Testis (tissue), 2 donors: ENCODE measurements at regions not wholly inside any gene's neighbourhood (a gene's known extent, or its start where the extent isn't known, plus 50 kb on each side); places are given as distances from the start of the nearest gene placed in this dataset.

Experiments
- CTCF ChIP-seq, 3 experiments: fragments of 450-650 bp in 2 of 3; fragments of 200-600 bp in 1 of 3; sonication (generic) in 1 of 3; IDR thresholded peaks; one replicate each; pipeline ENCODE4 v1.5.1; 2016 to 2019; ENCODE audit warnings: antibody characterized with exemption in 3 of 3, mild to moderate bottlenecking in 2 of 3, moderate library complexity in 1 of 3
- POLR2A ChIP-seq: fragments of 450-650 bp; IDR thresholded peaks from one replicate; pipeline ENCODE4 v1.6.1; 2017; ENCODE audit warnings: antibody characterized with exemption, mild to moderate bottlenecking, moderate library complexity

GRCh38 chr17:77317091-77317750, 176.5 kb downstream of the SEC14L1 start:
- TF ChIP-seq POLR2A: no peak
- TF ChIP-seq CTCF (IDR thresholded peaks at IDR 0.05): no peak
